GM21619 (cell line): ENCODE measurements at regions not wholly inside any gene's neighbourhood (a gene's known extent, or its start where the extent isn't known, plus 50 kb on each side); places are given as distances from the start of the nearest gene placed in this dataset.
A peak's percentile ranks its signal among the peaks of the same experiment; 100 is the strongest.

Experiments
- ATAC-seq: cut with Tn5 transposase; IDR thresholded peaks from one replicate; pipeline ENCODE4 v1.9.1; 2021; ENCODE audit not compliant: unreplicated experiment

DNA sequence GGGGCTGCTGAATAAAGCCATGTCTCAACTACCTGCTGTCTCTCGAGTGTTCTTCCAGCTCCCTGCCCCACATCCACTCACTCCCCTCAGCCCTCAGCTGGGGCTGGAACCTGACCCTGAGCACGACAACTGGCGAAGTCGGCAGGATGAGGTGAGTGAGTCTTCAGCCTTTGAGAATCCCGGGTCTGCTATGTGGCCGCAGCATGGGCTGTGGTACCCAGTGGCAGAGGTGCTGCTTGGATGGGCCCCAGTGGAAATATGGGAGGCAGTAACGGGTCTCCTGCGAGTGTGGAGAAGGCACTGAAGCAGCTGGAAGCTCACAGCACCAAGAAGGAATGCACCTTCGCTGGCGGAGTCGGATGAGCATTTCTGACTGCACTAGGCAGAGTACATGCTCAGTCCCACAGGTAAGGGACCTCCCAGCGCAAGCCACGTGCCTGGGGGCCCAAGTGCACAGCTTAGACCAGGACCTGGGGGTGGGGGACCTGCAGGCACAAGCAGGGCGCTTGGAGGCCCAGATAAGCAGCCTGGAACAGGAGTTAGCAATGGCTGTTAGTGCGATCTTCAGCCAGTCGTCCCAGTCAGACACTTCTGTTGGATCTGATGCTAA lies 95.5 kb upstream of the TMPO start:
- ATAC-seq, result no peak

DNA sequence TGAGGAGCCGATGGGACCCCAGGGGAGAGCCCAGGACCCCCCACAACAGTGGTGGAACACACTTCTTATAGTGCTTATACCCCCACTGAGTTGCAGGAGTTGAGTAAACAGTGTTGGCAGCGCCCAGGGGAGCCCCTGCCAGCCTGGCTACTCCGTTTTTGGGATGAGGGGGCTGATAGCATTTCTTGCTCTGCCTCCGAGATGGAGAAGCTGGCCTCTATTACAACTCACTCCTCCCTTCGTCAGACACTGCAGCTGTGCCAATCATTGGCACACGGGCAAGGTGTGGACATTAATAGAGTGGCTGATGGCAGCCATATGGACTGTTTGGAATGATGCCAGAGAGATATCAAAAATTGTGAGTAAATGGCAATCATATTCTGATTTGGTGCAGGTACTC lies 94.9 kb upstream of the TMPO start:
- no peak for ATAC-seq

DNA sequence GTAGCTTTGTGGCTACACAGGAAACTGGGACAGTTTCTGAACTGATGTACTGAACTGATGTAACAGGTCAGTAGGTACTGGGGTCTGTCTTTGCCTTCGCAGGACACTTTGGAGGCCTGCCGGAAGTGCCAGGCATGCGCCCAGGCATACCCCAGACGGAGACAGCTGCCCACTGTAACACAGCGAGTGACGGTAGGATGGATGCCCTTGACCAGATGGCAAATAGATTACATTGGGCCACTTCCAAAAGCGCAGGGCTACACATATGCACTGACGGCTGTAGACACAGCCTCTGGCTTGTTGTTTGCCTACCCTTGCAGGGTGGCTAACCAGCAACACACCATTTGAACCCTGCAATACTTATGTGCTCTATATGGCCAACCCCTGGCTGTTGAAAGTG lies 94.1 kb upstream of the TMPO start:
- no peak for ATAC-seq

DNA sequence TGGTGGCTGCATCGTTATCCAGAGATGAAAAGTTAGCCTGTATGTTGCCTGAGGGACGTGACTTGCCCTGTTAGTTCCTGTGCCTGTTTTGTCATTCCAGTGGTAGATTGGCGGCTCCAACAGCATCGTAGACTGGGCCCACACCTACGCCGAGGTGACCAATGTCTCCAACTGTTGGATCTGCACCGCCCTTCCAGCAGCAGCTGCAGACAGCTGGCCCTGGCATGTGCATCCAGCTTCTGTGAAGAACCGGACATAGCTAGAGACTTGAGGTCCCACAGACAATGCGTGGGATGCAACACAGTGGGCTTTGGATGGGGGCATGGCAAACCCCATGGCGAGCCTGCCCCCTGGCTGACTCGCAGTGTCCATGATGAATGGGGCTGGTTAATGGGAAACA lies 93.0 kb upstream of the TMPO start:
- no peak for ATAC-seq

DNA sequence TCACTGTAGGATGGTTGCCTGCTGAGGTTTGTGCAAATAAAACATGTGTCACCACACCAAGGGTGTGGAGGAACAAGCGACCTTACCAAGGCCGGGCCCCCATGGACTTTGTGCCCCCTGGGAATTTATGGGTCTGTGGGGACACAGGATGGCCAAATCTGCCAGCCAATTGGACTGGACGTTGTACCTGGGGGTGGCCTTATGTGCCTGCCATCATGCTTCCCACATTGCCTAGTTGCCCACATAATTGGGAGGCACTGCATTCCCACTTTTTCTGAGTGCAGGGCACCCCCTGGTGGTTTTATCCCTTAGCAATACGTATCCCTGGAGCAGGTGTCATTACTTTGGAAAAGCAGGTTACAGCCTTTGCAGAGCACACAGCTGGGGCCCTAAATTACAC lies 92.6 kb upstream of the TMPO start:
- no peak for ATAC-seq

DNA sequence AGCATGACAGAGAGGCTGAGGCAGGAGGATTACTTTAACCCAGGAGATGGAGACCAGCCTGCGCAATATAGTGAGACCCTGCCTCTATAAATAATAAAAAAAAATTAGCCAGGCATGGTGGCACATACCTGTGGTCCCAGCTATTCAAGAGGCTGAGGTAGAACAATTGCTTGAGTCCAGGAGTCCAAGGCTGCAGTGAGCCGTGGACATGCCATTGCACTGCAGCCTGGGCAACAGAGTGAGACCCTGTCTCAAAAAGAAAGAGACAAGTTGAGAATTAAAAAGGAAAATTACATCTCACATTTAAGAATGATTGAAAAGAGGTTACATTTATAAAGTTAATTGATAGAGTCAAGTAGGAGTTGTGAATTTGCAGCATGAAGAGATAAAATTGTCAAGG lies 91.4 kb upstream of the TMPO start:
- ATAC-seq, result no peak

DNA sequence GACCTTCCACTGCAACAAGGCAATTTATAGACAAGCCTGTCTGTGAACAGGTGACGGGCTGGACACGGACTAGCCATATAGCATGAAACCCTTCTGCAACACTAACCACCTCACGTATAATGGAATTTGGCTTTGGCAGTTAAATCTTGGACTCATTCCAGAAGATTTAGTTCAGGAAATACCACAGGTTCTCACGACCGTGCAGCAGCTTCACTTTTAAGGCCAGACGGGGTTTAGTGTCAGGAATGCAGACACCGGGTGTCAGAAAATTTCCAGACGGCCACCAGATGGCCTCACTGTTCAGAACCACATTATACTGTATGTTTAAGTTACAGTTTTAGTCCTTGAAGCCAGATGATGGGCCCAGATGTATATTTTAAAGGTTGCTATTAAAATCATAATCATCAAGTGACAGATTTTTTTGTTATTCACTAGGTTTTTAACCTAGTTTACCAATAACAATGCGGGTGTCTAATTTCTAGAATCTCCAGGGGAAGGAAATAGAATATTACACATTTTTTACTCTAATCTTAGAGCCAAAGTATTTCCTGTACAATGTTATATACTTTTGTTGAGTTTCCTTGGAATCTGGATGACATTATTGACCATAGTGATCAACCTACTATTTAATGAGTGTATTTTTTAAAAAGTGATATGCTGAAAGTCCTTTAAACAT lies 90.5 kb upstream of the TMPO start:
- peak; percentile 89 for ATAC-seq

DNA sequence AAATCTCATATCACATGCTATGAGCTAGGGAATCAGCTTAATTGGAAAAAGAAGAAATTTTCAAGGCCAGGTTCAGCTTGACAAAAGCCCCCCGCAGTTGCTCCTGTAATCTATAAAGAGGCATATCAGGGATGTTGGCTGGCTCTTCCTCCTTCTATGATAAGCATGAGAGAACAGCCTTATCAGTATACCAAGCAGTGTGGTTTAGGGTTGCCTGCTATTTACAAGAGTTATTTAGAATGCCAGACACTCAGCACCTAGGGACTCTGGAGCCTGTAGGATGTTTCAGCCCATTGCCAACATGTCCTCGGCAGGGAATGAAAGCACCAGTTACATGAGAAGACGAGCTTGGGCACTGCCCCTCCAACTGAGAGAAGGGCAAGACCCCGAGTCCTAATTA lies 89.5 kb upstream of the TMPO start:
- ATAC-seq, result no peak

DNA sequence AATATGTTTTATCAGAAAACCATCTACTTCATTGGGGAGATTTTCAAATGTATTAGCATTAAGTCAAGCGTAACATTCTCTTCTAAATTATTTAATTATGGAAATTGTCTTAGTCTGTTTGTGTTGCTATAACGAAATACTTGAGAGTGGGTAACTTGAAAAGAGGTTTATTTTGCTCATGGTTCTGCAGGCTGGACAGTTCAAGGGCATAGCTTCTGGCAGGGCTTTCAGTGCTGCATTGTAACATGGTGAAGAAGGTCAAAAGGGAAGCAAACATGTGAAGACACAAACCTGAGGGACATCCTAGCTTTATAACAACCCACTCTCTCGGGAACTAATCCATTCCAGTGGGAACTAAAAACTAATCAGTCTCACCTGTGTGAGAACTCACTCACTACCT lies 84.3 kb upstream of the TMPO start:
- ATAC-seq, result no peak

DNA sequence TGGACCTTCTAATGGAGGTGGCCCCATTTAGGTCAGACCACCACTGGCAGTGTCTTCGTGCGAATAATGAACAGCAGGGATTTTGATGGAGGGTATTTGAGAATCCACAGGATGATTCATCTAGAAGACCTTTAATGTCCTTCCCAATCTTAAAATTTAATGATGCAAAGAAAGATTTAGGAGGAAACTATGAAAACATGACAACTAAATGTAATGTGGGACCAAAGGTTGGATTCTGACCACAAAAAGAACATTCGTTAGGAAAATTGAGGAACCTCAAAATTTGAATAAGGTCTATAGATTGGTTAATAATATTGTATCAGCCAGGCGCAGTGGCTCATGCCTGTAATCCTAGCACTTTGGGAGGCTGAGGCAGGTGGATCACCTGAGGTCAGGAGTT lies 78.2 kb upstream of the TMPO start:
- ATAC-seq, result no peak

DNA sequence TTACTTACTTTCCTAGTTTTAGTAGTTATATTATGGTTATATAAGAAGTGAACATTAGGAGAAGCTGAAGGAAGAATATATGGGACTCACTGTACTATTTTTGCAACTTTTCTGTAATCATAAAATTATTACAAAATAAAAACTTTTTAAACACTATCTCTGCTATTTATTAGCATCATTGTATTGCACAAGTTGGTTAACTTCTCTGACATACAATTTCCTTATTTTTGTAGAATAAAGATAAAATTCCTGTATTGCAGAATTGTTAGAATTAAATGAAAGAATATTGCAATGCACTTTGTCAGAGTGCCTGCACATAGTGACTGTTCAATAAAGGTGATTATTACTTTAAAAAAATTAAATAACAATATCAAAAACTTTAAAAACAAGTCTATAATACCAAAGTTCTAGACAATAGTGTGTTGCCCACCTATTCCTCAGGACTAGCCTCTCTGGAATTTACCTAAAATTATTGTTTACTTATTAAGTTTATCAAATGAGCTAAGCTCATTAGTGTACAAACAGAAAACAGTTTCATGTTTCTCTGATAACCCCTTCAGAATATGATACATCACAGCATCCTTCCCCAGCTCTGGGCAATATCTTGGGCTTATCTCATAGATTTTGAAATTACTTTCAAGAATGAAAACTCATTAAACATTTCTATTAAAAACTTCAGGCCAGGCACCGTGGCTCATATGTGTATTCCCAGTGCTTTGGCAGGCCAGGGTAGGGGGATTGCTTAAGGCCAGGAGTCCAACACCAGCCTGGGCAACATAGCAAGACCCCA lies 77.4 kb upstream of the TMPO start:
- ATAC-seq, result no peak

DNA sequence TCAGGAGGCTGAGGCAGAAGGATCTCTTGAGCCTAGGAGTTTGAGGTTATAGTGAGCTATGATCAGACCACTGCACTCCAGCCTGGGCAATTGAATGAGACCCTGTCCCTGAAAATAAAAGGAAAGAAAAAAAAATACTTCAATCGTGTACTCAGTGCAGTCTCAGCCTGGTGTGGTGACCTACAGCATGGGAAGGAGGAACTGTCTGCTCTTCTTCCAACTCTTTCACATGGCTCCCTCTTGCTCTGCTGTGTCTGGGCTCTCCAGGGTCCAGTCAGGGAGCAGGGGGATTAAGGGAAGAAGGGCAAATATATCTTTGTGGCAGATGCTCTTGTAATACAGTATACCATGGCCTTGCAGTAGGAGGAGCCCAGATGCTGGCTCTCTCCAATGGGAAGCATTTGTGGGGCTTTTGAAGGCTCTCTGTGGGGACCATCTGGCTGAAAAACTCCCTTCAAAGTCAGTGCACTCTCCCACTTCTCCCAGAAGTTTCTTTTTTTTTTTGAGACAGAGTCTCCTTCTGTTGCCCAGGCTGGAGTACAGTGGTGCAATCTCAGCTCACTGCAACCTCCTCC lies 76.6 kb upstream of the TMPO start:
- no peak for ATAC-seq

DNA sequence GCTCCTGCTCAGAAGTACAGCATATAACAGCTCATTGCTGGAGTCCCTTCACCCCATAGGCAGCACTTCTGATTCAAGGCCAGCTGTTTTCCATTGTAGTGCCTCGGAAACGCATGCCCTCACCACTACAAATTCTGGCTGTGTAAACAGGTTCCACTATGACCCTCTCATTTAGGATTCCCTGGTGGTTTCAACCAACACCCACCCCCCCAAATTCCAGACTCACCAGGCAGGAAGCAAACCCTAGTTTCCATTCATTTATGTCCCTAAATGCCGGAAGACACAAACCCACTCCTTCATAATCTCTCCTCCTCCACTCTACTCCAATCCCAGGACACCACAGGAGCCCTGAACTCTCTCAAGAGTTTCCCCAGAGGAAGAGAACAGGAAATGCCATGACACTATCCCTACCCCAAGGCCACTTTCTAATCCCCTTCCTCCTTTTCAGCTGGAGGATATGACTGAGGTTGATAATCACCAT lies 75.9 kb upstream of the TMPO start:
- no peak for ATAC-seq

DNA sequence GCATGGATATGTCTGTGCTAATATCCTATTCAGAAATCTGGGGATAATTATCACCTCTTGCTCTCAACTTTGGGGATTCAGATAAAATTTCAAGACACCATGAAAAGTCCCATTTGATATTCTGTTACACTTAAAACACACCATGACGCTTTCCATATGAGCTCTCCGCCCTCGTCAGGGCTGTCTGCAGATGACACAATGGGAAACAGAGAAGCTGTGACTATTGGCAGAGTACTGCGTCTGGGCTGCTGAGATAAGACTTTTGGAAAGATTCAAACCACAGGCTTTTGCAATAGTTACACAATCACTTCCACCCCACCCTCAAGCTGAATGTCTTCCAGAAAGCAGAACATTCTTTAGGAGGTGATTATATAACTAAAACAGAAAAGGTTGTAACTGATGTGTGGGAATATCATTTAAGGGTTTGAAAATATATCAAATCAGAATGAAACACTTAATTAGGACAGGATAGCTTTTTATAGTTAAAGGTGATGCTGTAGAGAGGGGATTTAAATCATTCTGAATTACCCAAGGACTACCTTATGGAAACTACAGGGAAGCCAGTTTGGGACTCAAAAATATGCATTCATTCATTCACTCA lies 75.3 kb upstream of the TMPO start:
- no peak for ATAC-seq

DNA sequence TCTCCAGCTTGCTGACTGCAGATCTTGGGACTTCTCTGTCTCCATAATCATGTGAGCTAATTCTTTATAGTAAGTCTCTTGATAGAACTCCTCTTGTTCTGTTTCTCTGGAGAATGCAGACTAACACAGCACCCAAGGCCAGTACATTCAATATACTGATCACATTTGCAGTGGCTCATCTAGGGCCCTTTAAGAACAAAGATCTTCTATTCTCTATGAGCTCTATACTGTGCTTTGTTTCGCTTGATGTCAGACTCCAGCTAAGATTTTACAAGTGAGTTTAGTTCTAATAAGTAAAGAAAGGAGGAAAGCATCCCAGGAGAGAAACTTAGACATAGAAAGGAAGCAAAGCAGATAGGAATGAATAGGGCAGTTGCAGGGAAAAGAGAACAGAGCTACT lies 69.3 kb upstream of the TMPO start:
- ATAC-seq, result no peak

DNA sequence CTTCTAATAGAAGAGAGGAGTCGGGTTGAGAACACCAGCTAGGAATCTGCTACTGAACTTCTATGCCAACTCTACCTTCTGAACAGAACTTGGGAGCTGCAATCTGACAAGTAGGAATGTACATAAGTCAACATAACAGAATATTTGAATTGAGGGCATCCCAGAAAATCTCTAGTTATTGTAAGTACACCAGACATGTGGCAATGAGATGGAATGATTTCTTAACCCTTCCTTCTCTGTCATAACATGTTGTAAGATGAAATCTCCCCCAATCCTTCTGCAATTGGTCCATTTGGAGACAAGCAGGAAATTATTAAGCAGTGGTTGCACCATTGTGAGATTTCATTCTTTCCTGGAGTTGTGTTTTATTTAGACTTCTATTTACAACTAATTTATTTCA lies 68.7 kb upstream of the TMPO start:
- ATAC-seq, result no peak

DNA sequence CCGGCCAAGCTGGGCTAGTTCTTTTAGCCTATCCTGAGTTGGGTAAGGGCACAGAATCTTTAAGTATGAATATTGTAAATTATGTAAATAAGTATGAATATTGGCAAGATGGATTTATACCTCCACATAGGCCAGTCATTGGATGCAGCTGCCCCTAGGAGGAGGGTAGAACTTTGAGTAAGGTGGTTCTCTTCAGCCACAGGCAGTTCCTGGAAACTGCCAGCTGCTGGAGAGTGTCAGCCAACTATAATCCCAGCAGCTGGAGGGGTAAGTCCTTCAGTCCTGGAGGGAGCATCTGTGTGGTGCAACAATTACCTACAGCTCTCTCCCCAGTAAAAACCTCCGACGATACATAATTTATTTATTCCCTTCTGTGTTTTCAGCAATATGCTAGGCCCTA lies 65.8 kb upstream of the TMPO start:
- ATAC-seq, result no peak

DNA sequence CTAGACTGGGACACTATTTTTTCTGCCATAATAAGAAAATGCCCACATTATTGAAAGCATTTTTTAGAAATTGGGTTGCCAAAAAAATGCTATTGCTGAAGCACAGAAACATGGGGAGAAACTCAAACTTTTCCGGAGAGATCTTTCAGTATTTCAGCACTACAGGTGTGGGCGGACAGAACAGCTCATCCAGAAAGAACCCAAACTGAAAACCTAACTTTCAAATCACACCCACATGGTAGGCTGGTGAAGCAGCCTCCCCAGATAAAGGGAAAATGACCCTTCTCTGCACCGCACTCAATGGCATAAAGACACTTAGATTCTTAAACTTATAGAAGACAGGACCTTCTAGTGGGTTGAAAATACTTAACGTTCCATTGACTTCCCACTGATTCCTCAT lies 62.3 kb upstream of the TMPO start:
- ATAC-seq, result no peak

DNA sequence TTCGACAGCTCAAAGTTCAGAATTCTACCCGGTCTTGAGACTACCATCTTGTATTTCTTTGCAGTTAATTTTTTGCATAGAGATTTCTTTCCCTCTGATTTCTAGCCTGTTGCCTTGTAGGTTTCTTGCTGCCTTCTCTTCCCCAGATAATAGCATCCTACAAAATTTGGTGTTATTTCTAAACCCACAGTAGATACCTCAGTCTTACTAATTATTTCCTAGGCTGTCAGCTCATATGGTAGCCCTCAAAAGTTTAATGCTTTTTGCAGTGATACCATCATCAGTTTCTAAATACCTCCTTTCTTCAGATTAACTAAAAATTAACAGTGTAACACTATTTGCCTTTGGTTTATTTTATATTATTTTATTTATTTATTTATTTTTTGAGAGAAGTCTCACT lies 61.9 kb upstream of the TMPO start:
- ATAC-seq, result no peak

DNA sequence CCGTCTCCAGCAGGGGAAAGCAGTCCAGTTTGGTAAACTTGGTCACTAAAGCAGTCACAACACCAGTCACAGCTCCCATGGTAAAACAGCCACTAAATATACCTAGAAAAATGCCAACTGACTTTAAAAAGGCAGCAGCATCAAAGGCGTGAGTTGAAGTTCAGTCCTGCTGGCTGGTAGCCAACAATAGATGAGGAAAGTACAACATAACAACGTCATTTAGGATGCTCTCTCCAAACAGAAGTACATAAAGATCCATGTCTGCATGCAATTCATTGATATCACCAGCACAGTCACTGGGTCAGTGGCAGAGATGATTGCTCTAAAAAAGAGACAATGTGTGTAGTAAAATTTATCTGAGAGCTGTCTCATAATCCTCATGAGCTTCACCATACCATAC lies 59.3 kb upstream of the TMPO start:
- no peak for ATAC-seq
